Activated CD4-positive, alpha-beta T cell treated with anti-CD3 and anti-CD28 coated beads for 36 hours (primary cell): ENCODE measurements at regions not wholly inside any gene's neighbourhood (a gene's known extent, or its start where the extent isn't known, plus 50 kb on each side); places are given as distances from the start of the nearest gene placed in this dataset.

Experiments used
- ATAC-seq: fragments of 200-7000 bp; cut with Tn5 transposase; one replicate; pipeline ENCODE4 v1.10.0; 2021; ENCODE audit warnings: mild to moderate bottlenecking, moderate library complexity
- CTCF ChIA-PET: fragments of 350-600 bp; sonication (Branson Sonifier 250); formaldehyde crosslinking; loops from one replicate; lab custom pipeline; 2021; ENCODE audit warnings: antibody characterized with exemption; lab: Charles Lee
- POLR2A ChIA-PET: fragments of 350-600 bp; sonication (Branson Sonifier 250); formaldehyde crosslinking; loops from one replicate; lab custom pipeline; 2021; ENCODE audit warnings: antibody characterized with exemption, inconsistent platforms; lab: Charles Lee
- DNase-seq: peaks from one replicate; pipeline ENCODE4 v3.0.0-alpha.2; 2020
- H3K27ac Mint-ChIP-seq: one replicate; pipeline ENCODE4 v1.8.0; 2021; ENCODE audit warnings: mixed read lengths
- H3K27me3 Mint-ChIP-seq: one replicate; pipeline ENCODE4 v1.8.0; 2021; ENCODE audit warnings: mixed read lengths
- H3K36me3 Mint-ChIP-seq: one replicate; pipeline ENCODE4 v1.8.0; 2021; ENCODE audit warnings: low read depth, mixed read lengths
- H3K4me1 Mint-ChIP-seq: one replicate; pipeline ENCODE4 v1.8.0; 2021; ENCODE audit warnings: mixed read lengths
- H3K4me3 Mint-ChIP-seq: one replicate; pipeline ENCODE4 v1.8.0; 2021; ENCODE audit warnings: mild to moderate bottlenecking, moderate library complexity, mixed read lengths
- H3K9me3 Mint-ChIP-seq: one replicate; pipeline ENCODE4 v1.8.0; 2021; ENCODE audit warnings: low read depth, mixed read lengths
- intact Hi-C, 2 experiments: fragments of 100-400 bp; cut with DNase I in 1 of 2; cut with micrococcal nuclease in 1 of 2; formaldehyde crosslinking; loops; one replicate each; pipeline versions ENCODE4 v1.14.2 to v1.15.1; 2022 to 2024; cut with DNase I, micrococcal nuclease

- H3K36me3 Mint-ChIP-seq: no peaks in the 10 kb centered on the region
- H3K4me1 Mint-ChIP-seq: no peaks in the 10 kb centered on the region
- DNase-seq: no peak
- intact Hi-C loops: no loop called here
- H3K27ac Mint-ChIP-seq: no peak overlapping the region
- ATAC-seq: no peak
- no peaks in the 10 kb centered on the region for H3K27me3 Mint-ChIP-seq
- POLR2A ChIA-PET: no interaction called here
- no peak overlapping the region for H3K4me3 Mint-ChIP-seq
- no peaks in the 10 kb centered on the region for H3K9me3 Mint-ChIP-seq
- CTCF ChIA-PET: no interaction called here
These were observed 211.5 kb downstream of the SOX4 start for GRCh38 chr6:21804941-21805610.

GRCh38 chr6:21807299-21808044, 213.9 kb downstream of the SOX4 start:
- no peaks in the 10 kb centered on the region for H3K36me3 Mint-ChIP-seq
- ChIA-PET POLR2A (interaction anchor here (0.7 kb wide), 1 partner anchor 548 kb away, joined by 4 read pairs; no protein-coding TSS in a partner anchor), CTCF (interaction anchor here (0.9 to 1.0 kb wide), 2 partner anchors 8 to 23 kb away, joined by 3 to 4 read pairs; no protein-coding TSS in a partner anchor)
- DNase-seq (no peak), ATAC-seq (no peak)
- no peak overlapping the region for H3K27ac Mint-ChIP-seq
- H3K4me3 Mint-ChIP-seq: no peak overlapping the region
- intact Hi-C loops: no loop called here
- no peaks in the 10 kb centered on the region for H3K27me3 Mint-ChIP-seq
- H3K4me1 Mint-ChIP-seq: no peaks in the 10 kb centered on the region
- no peaks in the 10 kb centered on the region for H3K9me3 Mint-ChIP-seq

- ChIA-PET CTCF (interaction anchor here (1.0 kb wide), 1 partner anchor 9 kb away, joined by 4 read pairs; no protein-coding TSS in a partner anchor), POLR2A (no interaction called here)
- no peaks in the 10 kb centered on the region for H3K4me1 Mint-ChIP-seq
- DNase-seq: no peak
- H3K36me3 Mint-ChIP-seq: no peaks in the 10 kb centered on the region
- H3K9me3 Mint-ChIP-seq: no peaks in the 10 kb centered on the region
- no peak overlapping the region for H3K27ac Mint-ChIP-seq
- ATAC-seq: no peak
- H3K4me3 Mint-ChIP-seq: no peak overlapping the region
- no peaks in the 10 kb centered on the region for H3K27me3 Mint-ChIP-seq
- intact Hi-C loops: no loop called here
These were observed 214.5 kb downstream of the SOX4 start for GRCh38 chr6:21808045-21808470.

GRCh38 chr6:21808551-21809242, 215.1 kb downstream of the SOX4 start:
- no peaks in the 10 kb centered on the region for H3K36me3 Mint-ChIP-seq
- ATAC-seq (no peak), DNase-seq (no peak)
- H3K4me3 Mint-ChIP-seq: no peak overlapping the region
- ChIA-PET CTCF (interaction anchor here (1.0 kb wide), 1 partner anchor 10 kb away, joined by 4 read pairs; no protein-coding TSS in a partner anchor), POLR2A (no interaction called here)
- no peak overlapping the region for H3K27ac Mint-ChIP-seq
- intact Hi-C loops: no loop called here
- H3K4me1 Mint-ChIP-seq: no peaks in the 10 kb centered on the region
- no peaks in the 10 kb centered on the region for H3K9me3 Mint-ChIP-seq
- no peaks in the 10 kb centered on the region for H3K27me3 Mint-ChIP-seq

- H3K27me3 Mint-ChIP-seq: no peaks in the 10 kb centered on the region
- DNase-seq (no peak), ATAC-seq (no peak)
- ChIA-PET CTCF (no interaction called here), POLR2A (no interaction called here)
- no peaks in the 10 kb centered on the region for H3K4me1 Mint-ChIP-seq
- no peaks in the 10 kb centered on the region for H3K36me3 Mint-ChIP-seq
- H3K9me3 Mint-ChIP-seq: no peaks in the 10 kb centered on the region
- no peak overlapping the region for H3K27ac Mint-ChIP-seq
- intact Hi-C loops: no loop called here
- H3K4me3 Mint-ChIP-seq: no peak overlapping the region
These were observed 217.9 kb downstream of the SOX4 start for GRCh38 chr6:21811484-21811883.

GRCh38 chr6:21816231-21816630, 222.7 kb downstream of the SOX4 start:
- no peaks in the 10 kb centered on the region for H3K4me1 Mint-ChIP-seq
- intact Hi-C loops: no loop called here
- H3K9me3 Mint-ChIP-seq: no peaks in the 10 kb centered on the region
- no peaks in the 10 kb centered on the region for H3K27me3 Mint-ChIP-seq
- ChIA-PET CTCF (no interaction called here), POLR2A (no interaction called here)
- DNase-seq (no peak), ATAC-seq (no peak)
- H3K4me3 Mint-ChIP-seq: no peak overlapping the region
- H3K36me3 Mint-ChIP-seq: no peaks in the 10 kb centered on the region
- H3K27ac Mint-ChIP-seq: no peak overlapping the region

GRCh38 chr6:21820442-21820841, 226.9 kb downstream of the SOX4 start:
- no peak overlapping the region for H3K27ac Mint-ChIP-seq
- DNase-seq (no peak), ATAC-seq (no peak)
- ChIA-PET POLR2A (no interaction called here), CTCF (no interaction called here)
- intact Hi-C loops: no loop called here
- H3K36me3 Mint-ChIP-seq: no peaks in the 10 kb centered on the region
- no peaks in the 10 kb centered on the region for H3K9me3 Mint-ChIP-seq
- H3K4me3 Mint-ChIP-seq: no peak overlapping the region
- H3K27me3 Mint-ChIP-seq: no peaks in the 10 kb centered on the region
- no peaks in the 10 kb centered on the region for H3K4me1 Mint-ChIP-seq

GRCh38 chr6:21823371-21823770, 229.8 kb downstream of the SOX4 start:
- Mint-ChIP-seq H3K9me3 (no peaks in the 10 kb centered on the region), H3K36me3 (no peaks in the 10 kb centered on the region), H3K27me3 (no peaks in the 10 kb centered on the region), H3K4me1 (peaks cover 11% of the 10 kb centered on the region), H3K27ac (no peak overlapping the region), H3K4me3 (no peak overlapping the region)
- DNase-seq: no peak
- ChIA-PET CTCF (interaction anchor here (0.6 kb wide), 1 partner anchor 25 kb away, joined by 3 read pairs; no protein-coding TSS in a partner anchor), POLR2A (no interaction called here)
- intact Hi-C loops: no loop called here
- no peak for ATAC-seq

GRCh38 chr6:21824431-21825177, 231.1 kb downstream of the SOX4 start:
- POLR2A ChIA-PET: no interaction called here
- DNase-seq (no peak), ATAC-seq (no peak)
- Mint-ChIP-seq H3K36me3 (no peaks in the 10 kb centered on the region), H3K27me3 (no peaks in the 10 kb centered on the region), H3K9me3 (no peaks in the 10 kb centered on the region), H3K27ac (no peak overlapping the region), H3K4me3 (no peak overlapping the region), H3K4me1 (peaks cover 13% of the 10 kb centered on the region)
- intact Hi-C loops: loop anchor here in 1 of 2 experiments (5.0 kb wide), 1 partner anchor 238 kb away; no protein-coding TSS in a partner anchor
- CTCF ChIA-PET: interaction anchor here (0.6 kb wide), 1 partner anchor 51 kb away, joined by 4 read pairs; no protein-coding TSS in a partner anchor

- CTCF ChIA-PET: no interaction called here
- H3K4me1 Mint-ChIP-seq: peaks cover 14% of the 10 kb centered on the region
- H3K27me3 Mint-ChIP-seq: no peaks in the 10 kb centered on the region
- H3K9me3 Mint-ChIP-seq: no peaks in the 10 kb centered on the region
- POLR2A ChIA-PET: no interaction called here
- H3K27ac Mint-ChIP-seq: no peak overlapping the region
- no peak for DNase-seq
- no peak overlapping the region for H3K4me3 Mint-ChIP-seq
- intact Hi-C loops: loop anchor here in 1 of 2 experiments (5.0 kb wide), 1 partner anchor 236 kb away; no protein-coding TSS in a partner anchor
- ATAC-seq: no peak
- no peaks in the 10 kb centered on the region for H3K36me3 Mint-ChIP-seq
These were observed 232.5 kb downstream of the SOX4 start for GRCh38 chr6:21826023-21826422.

GRCh38 chr6:21826904-21827303, 233.4 kb downstream of the SOX4 start:
- intact Hi-C loops: loop anchor here in 1 of 2 experiments (5.0 kb wide), 1 partner anchor 235 kb away; no protein-coding TSS in a partner anchor
- peak overlapping the region; percentile 71 for H3K27ac Mint-ChIP-seq
- no peaks in the 10 kb centered on the region for H3K36me3 Mint-ChIP-seq
- H3K9me3 Mint-ChIP-seq: no peaks in the 10 kb centered on the region
- ATAC-seq: no peak
- H3K4me3 Mint-ChIP-seq: no peak overlapping the region
- peaks cover 3% of the 10 kb centered on the region for H3K27me3 Mint-ChIP-seq
- DNase-seq: no peak
- CTCF ChIA-PET: interaction anchor here (0.7 kb wide), 1 partner anchor 57 kb away, joined by 3 read pairs; no protein-coding TSS in a partner anchor
- peaks cover 21% of the 10 kb centered on the region for H3K4me1 Mint-ChIP-seq
- POLR2A ChIA-PET: no interaction called here
